ENCODE measurements at regions not wholly inside any gene's neighbourhood (a gene's known extent, or its start where the extent isn't known, plus 50 kb on each side); places are given as distances from the start of the nearest gene placed in this dataset.
"Not testable (repeated sequence)": the region's sequence is repeated elsewhere in the genome, so short reads cannot be mapped to it uniquely, and the experiment has no call there.

GRCh38 chr3:139201446-139202225, 142.2 kb upstream of the MRPS22 start:
- DNase-seq (ENCODE audit: low read depth), result no peak

GRCh38 chr3:139202226-139202958, 141.4 kb upstream of the MRPS22 start:
- DNase-seq (ENCODE audit: low read depth), result no peak

- no peak for DNase-seq (ENCODE audit: low read depth)
These were observed 140.9 kb upstream of the MRPS22 start for GRCh38 chr3:139202959-139203349.

- DNase-seq (ENCODE audit: low read depth), result no peak
These were observed 140.1 kb upstream of the MRPS22 start for GRCh38 chr3:139203752-139204151.

- DNase-seq (ENCODE audit: low read depth), result no peak
These were observed 139.1 kb upstream of the MRPS22 start for GRCh38 chr3:139204728-139205127.

- no peak for DNase-seq (ENCODE audit: low read depth)
These were observed 129.9 kb upstream of the MRPS22 start for GRCh38 chr3:139213936-139214335.

- no peak for DNase-seq (ENCODE audit: low read depth)
These were observed 126.9 kb upstream of the MRPS22 start for GRCh38 chr3:139216958-139217357.

- DNase-seq (ENCODE audit: low read depth), result no peak
These were observed 126.2 kb upstream of the MRPS22 start for GRCh38 chr3:139217633-139218032.

- no peak for DNase-seq (ENCODE audit: low read depth)
These were observed 125.8 kb upstream of the MRPS22 start for GRCh38 chr3:139218046-139218445.

GRCh38 chr3:139219463-139219862, 124.4 kb upstream of the MRPS22 start:
- no peak for DNase-seq (ENCODE audit: low read depth)

- no peak for DNase-seq (ENCODE audit: low read depth)
These were observed 121.6 kb upstream of the MRPS22 start for GRCh38 chr3:139222100-139222657.

GRCh38 chr3:139225548-139225947, 118.3 kb upstream of the MRPS22 start:
- DNase-seq (ENCODE audit: low read depth), result no peak

GRCh38 chr3:139226731-139227130, 117.1 kb upstream of the MRPS22 start:
- DNase-seq (ENCODE audit: low read depth), result no peak

GRCh38 chr3:139227165-139227564, 116.7 kb upstream of the MRPS22 start:
- DNase-seq (ENCODE audit: low read depth), result no peak

GRCh38 chr3:139227827-139228226, 116.0 kb upstream of the MRPS22 start:
- DNase-seq (ENCODE audit: low read depth), result no peak

- no peak for DNase-seq (ENCODE audit: low read depth)
These were observed 113.4 kb upstream of the MRPS22 start for GRCh38 chr3:139230391-139230790.

- DNase-seq (ENCODE audit: low read depth), result no peak
These were observed 112.1 kb upstream of the MRPS22 start for GRCh38 chr3:139231555-139232281.

GRCh38 chr3:139232341-139232740, 111.5 kb upstream of the MRPS22 start:
- not testable (repeated sequence) for DNase-seq (ENCODE audit: low read depth)

- no peak for DNase-seq (ENCODE audit: low read depth)
These were observed 109.3 kb upstream of the MRPS22 start for GRCh38 chr3:139234491-139234890.

GRCh38 chr3:139235192-139235591, 108.6 kb upstream of the MRPS22 start:
- no peak for DNase-seq (ENCODE audit: low read depth)

- DNase-seq (ENCODE audit: low read depth), result no peak
These were observed 107.5 kb upstream of the MRPS22 start for GRCh38 chr3:139236336-139236735.

- no peak for DNase-seq (ENCODE audit: low read depth)
These were observed 105.4 kb upstream of the MRPS22 start for GRCh38 chr3:139238281-139239030.

Measured in activated T-cell treated with anti-CD3 and anti-CD28 coated beads for 1 hour (primary cell).